EH (cell line): ENCODE measurements at regions not wholly inside any gene's neighbourhood (a gene's known extent, or its start where the extent isn't known, plus 50 kb on each side); places are given as distances from the start of the nearest gene placed in this dataset.
A peak's percentile ranks its signal among the peaks of the same experiment; 100 is the strongest.
"Not testable (repeated sequence)": the region's sequence is repeated elsewhere in the genome, so short reads cannot be mapped to it uniquely, and the experiment has no call there.

Experiments used
- DNase-seq: peaks from one replicate; pipeline ENCODE4 v3.0.0-alpha.2; 2015; ENCODE audit warnings: low read depth

- DNase-seq, result no peak
Observed at GRCh38 chr14:85319101-85319500, 210.8 kb upstream of the FLRT2 start.

GRCh38 chr14:85319998-85320630 is 209.8 kb upstream of the FLRT2 start:
- DNase-seq, result peak; percentile 48

- no peak for DNase-seq
Observed at GRCh38 chr14:85325134-85326017, 204.6 kb upstream of the FLRT2 start.

- DNase-seq, result no peak
Observed at GRCh38 chr14:85332401-85332800, 197.5 kb upstream of the FLRT2 start.

GRCh38 chr14:85333313-85333712 is 196.6 kb upstream of the FLRT2 start:
- peak; percentile 38 for DNase-seq

GRCh38 chr14:85333841-85334240 is 196.1 kb upstream of the FLRT2 start:
- DNase-seq, result no peak

- no peak for DNase-seq
Observed at GRCh38 chr14:85334316-85334715, 195.6 kb upstream of the FLRT2 start.

- no peak for DNase-seq
Observed at GRCh38 chr14:85336257-85336656, 193.7 kb upstream of the FLRT2 start.

GRCh38 chr14:85336817-85337216 is 193.1 kb upstream of the FLRT2 start:
- no peak for DNase-seq

GRCh38 chr14:85338895-85339294 is 191.0 kb upstream of the FLRT2 start:
- no peak for DNase-seq

GRCh38 chr14:85342858-85343607 is 186.9 kb upstream of the FLRT2 start:
- no peak for DNase-seq

GRCh38 chr14:85344171-85344570 is 185.8 kb upstream of the FLRT2 start:
- no peak for DNase-seq

GRCh38 chr14:85344847-85345570 is 184.9 kb upstream of the FLRT2 start:
- DNase-seq, result no peak

GRCh38 chr14:85350667-85351066 is 179.3 kb upstream of the FLRT2 start:
- DNase-seq, result no peak

GRCh38 chr14:85352588-85352987 is 177.4 kb upstream of the FLRT2 start:
- not testable (repeated sequence) for DNase-seq

GRCh38 chr14:85357120-85357519 is 172.8 kb upstream of the FLRT2 start:
- DNase-seq, result no peak

- DNase-seq, result no peak
Observed at GRCh38 chr14:85358136-85358785, 171.7 kb upstream of the FLRT2 start.

- DNase-seq, result no peak
Observed at GRCh38 chr14:85359505-85359904, 170.4 kb upstream of the FLRT2 start.

GRCh38 chr14:85363358-85363757 is 166.6 kb upstream of the FLRT2 start:
- DNase-seq, result no peak

- no peak for DNase-seq
Observed at GRCh38 chr14:85366226-85366625, 163.7 kb upstream of the FLRT2 start.

GRCh38 chr14:85380881-85381280 is 149.1 kb upstream of the FLRT2 start:
- DNase-seq, result no peak

- DNase-seq, result no peak
Observed at GRCh38 chr14:85382341-85382740, 147.6 kb upstream of the FLRT2 start.
